Spleen (tissue), 11 donors: ENCODE measurements at regions not wholly inside any gene's neighbourhood (a gene's known extent, or its start where the extent isn't known, plus 50 kb on each side); places are given as distances from the start of the nearest gene placed in this dataset.

Experiments
- DNase-seq: peaks from one replicate; pipeline ENCODE4 v3.0.0-alpha.2; 2020
- H3K27ac ChIP-seq, 8 donors: fragments of 200-600 bp; sonication (generic) in 7 of 8; 1 replicate in 4 of 8; 2 replicates in 4 of 8; pipeline versions ENCODE4 v1.5.0 to v1.8.0; 2016 to 2021; ENCODE audit warnings: inconsistent platforms in 4 of 8, mild to moderate bottlenecking in 4 of 8, moderate library complexity in 1 of 8
- H3K27me3 ChIP-seq, 7 donors: fragments of 200-600 bp; sonication (generic) in 6 of 7; replicated peaks in 1 of 7; 1 replicate in 4 of 7; 2 replicates in 3 of 7; pipeline versions ENCODE4 v1.5.0 to v1.8.0; 2016 to 2021; ENCODE audit warnings: inconsistent platforms in 3 of 7, mild to moderate bottlenecking in 1 of 7
- H3K36me3 ChIP-seq, 6 donors: fragments of 200-600 bp; sonication (generic) in 5 of 6; 1 replicate in 4 of 6; 2 replicates in 2 of 6; pipeline versions ENCODE4 v1.5.0 to v1.8.0; 2016 to 2021; ENCODE audit warnings: inconsistent platforms in 2 of 6
- H3K4me1 ChIP-seq, 6 donors: fragments of 200-600 bp; sonication (generic) in 5 of 6; 1 replicate in 3 of 6; 2 replicates in 3 of 6; pipeline versions ENCODE4 v1.5.0 to v1.8.0; 2016 to 2021; ENCODE audit warnings: inconsistent platforms in 3 of 6
- H3K4me3 ChIP-seq, 8 donors: fragments of 200-600 bp; sonication (generic) in 7 of 8; 1 replicate in 4 of 8; 2 replicates in 4 of 8; pipeline versions ENCODE4 v1.5.0 to v1.8.0; 2016 to 2021; ENCODE audit warnings: inconsistent platforms in 4 of 8, mild to moderate bottlenecking in 4 of 8, moderate library complexity in 2 of 8
- H3K9me3 ChIP-seq, 8 donors: fragments of 200-600 bp; sonication (generic) in 7 of 8; 1 replicate in 4 of 8; 2 replicates in 4 of 8; pipeline versions ENCODE4 v1.5.0 to v1.8.0; 2016 to 2021; ENCODE audit warnings: inconsistent platforms in 4 of 8
- POLR2A ChIP-seq, 3 donors: fragments of 450-650 bp; IDR thresholded peaks; one replicate each; pipeline ENCODE4 v1.5.1; 2017; ENCODE audit warnings: antibody characterized with exemption in 3 of 3, mild to moderate bottlenecking in 1 of 3
- POLR2AphosphoS5 ChIP-seq, 3 donors: sonication (generic); formaldehyde crosslinking; IDR thresholded peaks; one replicate each; pipeline ENCODE4 v1.5.1; 2017; ENCODE audit warnings: antibody characterized with exemption in 3 of 3
- WGBS, 5 donors: extraction: QIAGEN DNeasy Blood & Tissue Kit in 3 of 5; methylation state at CpG; one replicate each; pipeline versions ENCODE4 v1.1.5 to v1.1.7; 2013 to 2018; 5-methylcytosine and 5-hydroxymethylcytosine counted together
- intact Hi-C: fragments of 100-400 bp; cut with DNase I; formaldehyde crosslinking; loops from one replicate; pipeline ENCODE4 v1.15.0; 2023; ENCODE audit warnings: low total_unique reads
- TF ChIP-seq, protein P1 (sequence below), 11 experiments: fragments of 200-600 bp in 7 of 11; fragments of 450-650 bp in 4 of 11; sonication (generic) in 4 of 11; IDR thresholded peaks in 8 of 11; conservative IDR thresholded peaks in 3 of 11; 1 replicate in 7 of 11; 2 replicates in 4 of 11; pipeline versions ENCODE4 v1.4.0 to v1.8.0; 2016 to 2021; ENCODE audit warnings: antibody characterized with exemption in 11 of 11, inconsistent platforms in 4 of 11, mild to moderate bottlenecking in 1 of 11
- donor health status: healthy with polysubstance abuse.
- donor health status: DM: no; HTN: no; CAD: no; lungs with moderate emphysema.
- donor health status: DM: no; HTN: no; CAD: no.
- donor health status: Bipolar disorder and iron deficiency.
- donor health status: healthy.
- donor health status: DM: no; HTN: no; CAD: no.
- donor health status: DM: yes; HTN: yes; CAD: no.

DNA sequence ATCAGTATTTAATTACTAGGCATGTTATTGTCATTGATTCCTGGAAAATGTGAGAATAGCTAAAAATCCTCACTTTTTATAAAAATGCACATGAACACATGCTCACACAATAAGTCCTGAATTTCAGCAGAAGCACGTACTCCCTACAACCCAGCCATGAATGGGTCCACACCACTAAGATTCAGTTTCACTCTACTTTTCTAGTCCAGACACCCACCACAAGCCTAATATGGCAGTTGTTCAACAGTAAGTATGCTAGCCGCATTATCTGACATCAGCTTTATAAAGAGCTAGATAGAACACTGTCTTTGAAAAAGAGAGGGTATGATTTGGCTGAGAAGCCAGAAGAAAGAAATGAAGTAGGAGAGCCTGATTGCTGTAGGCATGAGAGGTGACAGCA is 639.3 kb downstream of the BRINP1 start:
- WGBS, 5 donors, result 82 to 94% (median 90%) methylated on average over 2 of the region's 2 CpGs
- TF ChIP-seq POLR2AphosphoS5 (IDR thresholded peaks at IDR 0.05), result no peak
- H3K27ac ChIP-seq, result no peak overlapping the region

DNA sequence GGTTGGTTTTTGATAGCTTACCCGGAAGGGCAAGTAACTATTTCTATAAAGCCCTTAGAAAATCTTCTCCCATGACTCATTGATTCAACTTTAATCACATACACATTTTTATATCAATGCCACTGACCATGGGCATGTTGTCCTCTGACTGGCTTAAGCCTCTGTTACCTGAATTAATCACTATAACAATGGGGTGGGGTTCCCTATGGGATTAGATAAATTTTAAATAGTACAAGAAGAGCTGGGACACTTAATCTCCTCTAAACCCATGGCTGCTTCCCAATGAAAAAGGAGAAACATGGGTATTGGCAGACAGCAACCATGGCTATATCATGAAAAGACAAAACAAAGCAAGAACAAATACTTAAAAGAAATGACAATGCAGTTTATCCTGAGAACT is 636.2 kb downstream of the BRINP1 start:
- Histone ChIP-seq H3K27me3 (no peaks in the 10 kb centered on the region), H3K4me3 (no peak overlapping the region), H3K27ac (no peak overlapping the region), H3K36me3 (no peaks in the 10 kb centered on the region), H3K9me3 (peaks cover 4 to 42% (median 22%) of the 10 kb centered on the region in 8 donors), H3K4me1 (no peaks in the 10 kb centered on the region)
- WGBS, 5 donors, result 7 to 84% (median 62%) methylated on average over 1 of the region's 1 CpG
- TF ChIP-seq, protein P1, sequence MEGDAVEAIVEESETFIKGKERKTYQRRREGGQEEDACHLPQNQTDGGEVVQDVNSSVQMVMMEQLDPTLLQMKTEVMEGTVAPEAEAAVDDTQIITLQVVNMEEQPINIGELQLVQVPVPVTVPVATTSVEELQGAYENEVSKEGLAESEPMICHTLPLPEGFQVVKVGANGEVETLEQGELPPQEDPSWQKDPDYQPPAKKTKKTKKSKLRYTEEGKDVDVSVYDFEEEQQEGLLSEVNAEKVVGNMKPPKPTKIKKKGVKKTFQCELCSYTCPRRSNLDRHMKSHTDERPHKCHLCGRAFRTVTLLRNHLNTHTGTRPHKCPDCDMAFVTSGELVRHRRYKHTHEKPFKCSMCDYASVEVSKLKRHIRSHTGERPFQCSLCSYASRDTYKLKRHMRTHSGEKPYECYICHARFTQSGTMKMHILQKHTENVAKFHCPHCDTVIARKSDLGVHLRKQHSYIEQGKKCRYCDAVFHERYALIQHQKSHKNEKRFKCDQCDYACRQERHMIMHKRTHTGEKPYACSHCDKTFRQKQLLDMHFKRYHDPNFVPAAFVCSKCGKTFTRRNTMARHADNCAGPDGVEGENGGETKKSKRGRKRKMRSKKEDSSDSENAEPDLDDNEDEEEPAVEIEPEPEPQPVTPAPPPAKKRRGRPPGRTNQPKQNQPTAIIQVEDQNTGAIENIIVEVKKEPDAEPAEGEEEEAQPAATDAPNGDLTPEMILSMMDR (IDR thresholded peaks at IDR 0.05 in 8 of 11, conservative IDR thresholded peaks at IDR 0.05 in 3 of 11), result no peak
- TF ChIP-seq POLR2A (IDR thresholded peaks at IDR 0.05) (no peak), POLR2AphosphoS5 (IDR thresholded peaks at IDR 0.05) (no peak)
- intact Hi-C loops, result no loop called here
- no peak for DNase-seq

More for the DNA sequence above, 639.3 kb downstream of the BRINP1 start:
- H3K4me1 ChIP-seq, result no peaks in the 10 kb centered on the region
- H3K36me3 ChIP-seq, result no peaks in the 10 kb centered on the region
- H3K9me3 ChIP-seq, result peaks cover 0 to 31% (median 0%) of the 10 kb centered on the region in 8 donors
- H3K4me3 ChIP-seq, result no peak overlapping the region
- DNase-seq, result no peak
- intact Hi-C loops, result no loop called here
- no peaks in the 10 kb centered on the region for H3K27me3 ChIP-seq

DNA sequence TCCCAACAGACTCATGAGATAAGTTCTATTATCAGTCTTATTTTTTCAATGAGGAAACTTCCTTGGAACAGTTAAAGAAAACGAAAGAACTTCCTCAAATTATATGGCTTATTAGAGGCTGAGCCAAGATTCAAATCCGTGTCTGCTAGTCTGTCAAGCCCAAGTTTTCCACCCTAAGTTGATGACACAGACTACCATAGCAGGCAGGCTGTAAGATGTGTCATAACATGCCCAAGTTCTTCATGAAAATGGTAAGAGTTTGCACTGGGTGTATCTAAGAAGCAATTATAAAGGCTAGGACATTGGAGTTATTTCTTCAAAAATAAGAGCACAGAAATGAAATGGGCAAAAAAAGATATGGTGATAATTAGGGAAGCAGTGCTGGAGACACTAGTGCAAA is 634.5 kb downstream of the BRINP1 start:
- intact Hi-C loops, result no loop called here
- H3K27ac ChIP-seq, result no peak overlapping the region
- TF ChIP-seq POLR2A (IDR thresholded peaks at IDR 0.05) (no peak), POLR2AphosphoS5 (IDR thresholded peaks at IDR 0.05) (no peak)
- TF ChIP-seq, protein P1 (IDR thresholded peaks at IDR 0.05 in 8 of 11, conservative IDR thresholded peaks at IDR 0.05 in 3 of 11), result no peak
- H3K9me3 ChIP-seq, result peaks cover 4 to 35% (median 22%) of the 10 kb centered on the region in 8 donors
- WGBS, 5 donors, result 41 to 65% (median 44%) methylated on average over 2 of the region's 2 CpGs
- no peaks in the 10 kb centered on the region for H3K36me3 ChIP-seq
- DNase-seq, result no peak
- H3K4me1 ChIP-seq, result no peaks in the 10 kb centered on the region
- H3K4me3 ChIP-seq, result no peak overlapping the region
- no peaks in the 10 kb centered on the region for H3K27me3 ChIP-seq

DNA sequence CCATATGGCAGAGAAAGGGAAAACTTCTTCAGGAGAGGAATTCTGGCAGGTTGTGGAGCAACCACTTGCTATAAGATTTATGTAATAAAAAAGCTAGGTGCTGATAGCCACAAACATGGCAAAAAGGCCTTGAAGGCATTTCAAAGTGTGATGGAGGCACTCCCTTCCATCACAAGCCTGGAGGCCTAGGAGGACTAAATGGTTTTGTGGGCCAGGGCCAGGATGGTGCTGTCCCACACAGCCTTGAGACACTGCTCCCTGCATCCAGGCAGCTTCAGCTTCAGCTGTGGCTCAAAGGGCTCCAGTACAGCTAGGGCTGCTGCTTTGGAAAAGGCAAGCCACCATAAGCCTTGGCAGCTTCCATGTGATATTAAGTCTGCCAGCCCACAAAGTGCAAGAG is 632.8 kb downstream of the BRINP1 start:
- intact Hi-C loops, result no loop called here
- no peak overlapping the region for H3K27ac ChIP-seq
- H3K4me3 ChIP-seq, result no peak overlapping the region
- H3K4me1 ChIP-seq, result no peaks in the 10 kb centered on the region
- H3K36me3 ChIP-seq, result no peaks in the 10 kb centered on the region
- TF ChIP-seq, protein P1 (IDR thresholded peaks at IDR 0.05 in 8 of 11, conservative IDR thresholded peaks at IDR 0.05 in 3 of 11), result no peak
- TF ChIP-seq POLR2AphosphoS5 (IDR thresholded peaks at IDR 0.05) (no peak), POLR2A (IDR thresholded peaks at IDR 0.05) (no peak)
- H3K9me3 ChIP-seq, result peaks cover 4 to 39% (median 22%) of the 10 kb centered on the region in 8 donors
- DNase-seq, result no peak
- no peaks in the 10 kb centered on the region for H3K27me3 ChIP-seq
